ENCODE measurements at regions not wholly inside any gene's neighbourhood (a gene's known extent, or its start where the extent isn't known, plus 50 kb on each side); places are given as distances from the start of the nearest gene placed in this dataset.

GRCh38 chr19:31730270-31730669, 381.0 kb upstream of the TSHZ3 start:
- TF ChIP-seq CTCF (IDR thresholded peaks at IDR 0.05; ENCODE audit: insufficient read depth, low read length) (no peak), REST (IDR thresholded peaks at IDR 0.05; ENCODE audit: insufficient replicate concordance, low read depth) (no peak), GABPA (IDR thresholded peaks at IDR 0.05; ENCODE audit: low read depth) (no peak), POLR2AphosphoS5 (IDR thresholded peaks at IDR 0.05; ENCODE audit: low read depth) (no peak), SPI1 (IDR thresholded peaks at IDR 0.05; ENCODE audit: borderline replicate concordance, low read depth) (no peak)

Data from HL-60 (cell line).